HG03575 (cell line): ENCODE measurements at regions not wholly inside any gene's neighbourhood (a gene's known extent, or its start where the extent isn't known, plus 50 kb on each side); places are given as distances from the start of the nearest gene placed in this dataset.
"Not testable (repeated sequence)": the region's sequence is repeated elsewhere in the genome, so short reads cannot be mapped to it uniquely, and the experiment has no call there.

ENCODE experiments used
- ATAC-seq: cut with Tn5 transposase; IDR thresholded peaks from one replicate; pipeline ENCODE4 v1.9.1; 2021; ENCODE audit not compliant: unreplicated experiment, insufficient number of reproducible peaks, low FRiP score; ENCODE audit errors: extremely low read depth

- ATAC-seq = no peak
These were observed 793.9 kb upstream of the AMOT start for GRCh38 chrX:113634565-113634964.

GRCh38 chrX:113629326-113629725 lies 788.7 kb upstream of the AMOT start:
- ATAC-seq = no peak

GRCh38 chrX:113594123-113594841 lies 753.7 kb upstream of the AMOT start:
- no peak for ATAC-seq

DNA sequence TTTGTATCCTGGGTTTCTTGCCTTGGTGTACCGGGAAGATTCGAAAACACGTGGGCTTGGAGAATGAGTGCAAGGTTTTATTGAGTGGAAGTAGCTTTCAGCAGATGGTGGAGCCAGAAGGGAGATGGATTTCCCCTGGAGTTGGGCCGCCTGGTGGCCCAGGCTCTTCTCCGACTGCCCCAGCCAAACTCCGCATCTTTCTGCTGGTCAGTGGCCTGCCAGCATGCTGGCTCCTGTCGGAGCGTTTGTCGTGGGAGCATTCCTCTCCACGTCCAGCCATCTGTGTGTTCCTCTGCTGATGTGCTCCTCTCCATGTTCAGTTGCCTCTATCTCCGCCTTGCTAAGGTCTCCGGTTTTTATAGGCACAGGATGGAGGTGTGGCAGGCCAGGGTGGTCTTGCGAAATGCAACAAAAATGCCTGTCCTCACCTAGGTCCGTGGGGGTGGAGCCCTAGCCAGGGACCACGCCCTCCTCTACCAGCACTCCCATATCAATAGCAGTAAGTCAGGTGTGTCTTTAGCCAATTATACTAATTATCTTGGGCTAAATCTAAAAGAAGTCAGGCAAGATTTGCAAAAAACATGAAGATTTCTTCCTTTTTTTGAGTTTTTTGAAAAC lies 745.8 kb upstream of the AMOT start:
- ATAC-seq = no peak

- ATAC-seq = no peak
These were observed 739.9 kb upstream of the AMOT start for GRCh38 chrX:113580486-113580885.

GRCh38 chrX:113558576-113558975 lies 717.9 kb upstream of the AMOT start:
- ATAC-seq = no peak

DNA sequence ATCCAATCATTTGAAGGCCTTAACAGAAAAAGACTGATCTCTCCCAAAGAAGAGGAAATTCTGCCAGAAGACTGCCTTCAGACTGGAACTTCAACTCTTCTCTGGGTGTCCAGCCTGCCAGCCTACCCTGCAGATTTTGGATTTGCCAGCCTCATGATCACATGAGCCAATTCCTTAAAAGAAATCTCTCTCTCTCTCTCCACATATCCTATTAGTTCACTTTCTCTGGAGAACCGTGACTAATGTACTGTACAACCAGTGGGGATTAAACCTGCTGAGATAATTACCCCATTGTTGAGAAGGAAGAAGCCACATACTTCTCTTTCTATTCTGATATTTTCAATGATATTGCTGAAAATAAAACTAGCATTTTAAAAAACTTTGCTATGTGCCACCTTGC lies 711.3 kb upstream of the AMOT start:
- no peak for ATAC-seq

DNA sequence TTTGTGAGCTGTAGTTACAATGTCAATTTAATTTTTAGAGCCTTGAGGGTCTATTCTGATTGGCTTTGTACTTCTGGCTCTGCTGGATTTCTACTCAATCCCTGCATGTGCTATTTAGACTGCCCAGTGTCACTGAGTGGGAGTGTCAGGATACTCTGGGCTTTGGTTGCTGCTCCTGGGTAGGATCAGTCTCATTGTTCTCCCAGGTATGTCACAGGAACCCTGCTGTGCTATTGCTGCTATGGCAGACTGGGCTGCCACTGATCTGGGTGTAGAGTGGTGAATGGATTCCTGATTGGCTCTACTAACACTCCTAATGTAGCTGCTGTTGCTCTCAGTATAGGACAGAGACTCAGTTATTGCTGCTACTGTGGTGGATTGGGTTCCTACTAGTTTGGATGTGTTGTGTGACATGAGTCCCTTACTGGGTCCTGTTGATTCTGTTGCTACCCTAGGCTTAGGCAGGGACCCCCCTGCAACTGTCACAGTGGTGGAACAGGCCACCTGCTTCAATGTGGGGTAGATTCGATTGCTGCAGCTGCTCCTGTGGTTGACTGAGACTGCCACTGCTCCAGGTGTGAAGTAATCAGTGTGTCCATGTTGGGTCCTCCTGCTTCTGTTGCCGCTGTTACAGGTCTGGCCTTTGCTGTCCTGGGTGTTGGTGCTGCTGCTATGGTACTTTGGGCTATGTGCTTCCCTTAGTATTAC lies 707.8 kb upstream of the AMOT start:
- no peak for ATAC-seq

- no peak for ATAC-seq
These were observed 704.4 kb upstream of the AMOT start for GRCh38 chrX:113545040-113545439.

GRCh38 chrX:113539599-113540356 lies 699.1 kb upstream of the AMOT start:
- no peak for ATAC-seq

DNA sequence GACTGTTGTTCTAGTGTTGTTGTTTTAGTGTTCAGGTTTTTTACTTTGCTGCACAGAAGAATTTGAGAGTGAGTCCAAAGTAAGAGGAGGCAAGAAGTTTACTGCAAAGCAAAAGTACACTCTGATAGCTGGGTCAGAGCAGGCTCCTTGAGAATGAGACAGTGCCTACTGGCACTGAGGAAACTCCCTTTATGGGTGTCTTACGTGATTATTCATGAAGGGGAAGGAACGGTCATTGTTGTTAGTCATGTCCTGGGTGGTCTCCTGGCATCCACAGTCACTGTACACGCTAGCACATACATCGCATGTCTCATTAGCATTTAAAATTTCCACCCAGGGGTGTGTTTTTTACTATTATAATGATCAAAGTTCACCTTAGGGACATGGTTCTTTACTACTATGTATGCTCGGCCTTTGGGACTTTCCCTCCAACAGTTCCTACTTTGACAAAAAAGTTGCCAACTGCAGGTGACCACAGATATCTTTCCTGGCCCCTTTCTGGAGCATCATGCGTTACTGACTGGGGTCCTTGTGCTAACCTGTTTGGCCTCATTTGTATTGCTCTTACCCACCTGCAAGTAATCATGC lies 688.9 kb upstream of the AMOT start:
- no peak for ATAC-seq

GRCh38 chrX:113522814-113523213 lies 682.2 kb upstream of the AMOT start:
- peak; percentile 99 for ATAC-seq

DNA sequence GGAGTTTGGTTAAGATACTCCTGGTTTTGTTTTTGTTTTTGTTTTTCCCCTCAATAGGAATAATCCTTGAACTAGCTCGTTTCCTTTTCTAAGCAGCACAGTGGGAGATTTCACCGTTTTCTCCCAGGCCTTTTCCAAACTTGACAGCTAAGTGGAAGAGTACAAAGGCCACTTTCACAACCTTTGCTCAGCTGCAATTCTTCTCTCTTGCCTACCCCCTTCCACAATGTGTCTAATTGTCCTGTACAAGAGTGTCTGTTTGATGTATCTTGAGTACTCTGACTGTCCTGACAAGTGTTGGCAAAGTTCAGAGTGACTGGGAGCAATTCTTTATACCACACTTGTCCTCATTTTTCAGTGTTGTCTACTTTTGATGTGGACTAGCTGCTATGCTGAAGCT lies 674.3 kb upstream of the AMOT start:
- ATAC-seq = no peak

- ATAC-seq = no peak
These were observed 672.2 kb upstream of the AMOT start for GRCh38 chrX:113512700-113513395.

DNA sequence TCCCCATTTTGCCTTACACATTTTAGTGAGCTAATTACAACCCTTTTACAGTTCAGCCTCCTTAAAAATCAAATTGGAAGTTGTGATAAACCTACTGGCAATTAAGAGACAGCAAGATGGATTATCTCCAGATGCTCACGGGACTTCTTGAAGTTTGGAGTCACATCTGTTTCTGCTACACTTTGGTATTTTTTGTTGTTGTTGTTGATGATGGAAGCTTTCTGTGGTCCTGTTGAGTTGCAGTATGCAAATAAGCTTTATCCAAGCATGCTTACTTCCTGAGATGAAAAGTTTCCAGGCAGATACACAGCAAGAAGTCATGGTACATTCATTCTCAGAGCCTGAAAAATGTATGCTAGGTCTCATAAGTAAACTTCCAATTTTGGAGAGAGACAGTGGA lies 670.0 kb upstream of the AMOT start:
- ATAC-seq = no peak

GRCh38 chrX:113492895-113493294 lies 652.3 kb upstream of the AMOT start:
- ATAC-seq = no peak

DNA sequence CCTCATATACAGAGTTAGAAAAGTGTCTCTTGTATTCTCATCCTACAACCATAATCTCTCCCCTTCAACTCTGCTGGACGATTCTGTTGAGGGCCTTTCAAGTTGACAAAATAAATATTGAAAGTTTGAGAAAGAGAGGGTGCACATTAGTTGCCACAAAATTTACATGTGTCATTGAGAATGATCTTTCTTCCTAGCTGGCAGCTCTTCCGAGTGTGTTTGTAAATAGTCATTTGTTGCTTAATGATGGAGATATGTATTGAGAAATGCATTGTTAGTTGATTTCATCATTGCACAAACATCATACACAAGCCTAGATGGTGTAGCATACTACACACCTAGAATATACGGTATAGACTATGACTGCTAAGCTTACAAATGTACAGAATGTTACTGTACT lies 632.8 kb upstream of the AMOT start:
- no peak for ATAC-seq

DNA sequence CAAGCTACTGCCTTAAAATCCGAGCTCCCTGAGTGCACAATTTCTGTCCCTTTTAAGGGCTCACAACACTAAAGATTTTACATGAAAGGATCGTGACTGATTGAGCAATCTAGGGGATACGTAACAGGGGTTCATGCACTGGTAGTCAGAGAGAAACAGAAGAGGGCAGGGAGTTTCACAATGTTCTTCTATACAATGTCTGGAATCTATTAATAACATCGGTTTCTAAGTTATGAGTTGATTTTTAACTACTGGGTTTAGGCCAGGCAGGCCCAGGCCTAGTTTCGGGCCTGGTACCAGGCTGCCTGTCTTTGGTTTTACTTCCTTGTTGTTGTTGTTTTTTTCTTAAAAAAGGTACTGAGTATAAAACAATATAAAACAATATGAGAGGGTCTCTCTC lies 632.4 kb upstream of the AMOT start:
- ATAC-seq = not testable (repeated sequence)

- no peak for ATAC-seq
These were observed 629.5 kb upstream of the AMOT start for GRCh38 chrX:113470166-113470565.
